Liver (tissue), 3 donors: ENCODE measurements at regions not wholly inside any gene's neighbourhood (a gene's known extent, or its start where the extent isn't known, plus 50 kb on each side); places are given as distances from the start of the nearest gene placed in this dataset.

Source experiments
- GABPA ChIP-seq, 2 donors: IDR thresholded peaks in 1 of 2; conservative IDR thresholded peaks in 1 of 2; 2 replicates each; pipeline ENCODE4 v1.6.1; 2016; ENCODE audit warnings: antibody characterized with exemption in 2 of 2, mild to moderate bottlenecking in 1 of 2, moderate library complexity in 1 of 2
- RAD21 ChIP-seq, 2 donors: IDR thresholded peaks; 2 replicates each; pipeline ENCODE4 v1.6.1; 2016; ENCODE audit warnings: antibody characterized with exemption in 2 of 2, mild to moderate bottlenecking in 2 of 2
- TAF1 ChIP-seq: conservative IDR thresholded peaks from 2 replicates; pipeline ENCODE4 v1.6.1; 2016; ENCODE audit warnings: antibody characterized with exemption, mild to moderate bottlenecking
- TF ChIP-seq, protein P1 (sequence below): fragments of 150-350 bp; IDR thresholded peaks from 2 replicates; pipeline ENCODE4 v1.5.1; 2017; ENCODE audit warnings: improper control_type of control experiment, low read depth, low read length; ENCODE audit not compliant: missing input control
- donor health status: healthy.
- donor health status: healthy.

DNA sequence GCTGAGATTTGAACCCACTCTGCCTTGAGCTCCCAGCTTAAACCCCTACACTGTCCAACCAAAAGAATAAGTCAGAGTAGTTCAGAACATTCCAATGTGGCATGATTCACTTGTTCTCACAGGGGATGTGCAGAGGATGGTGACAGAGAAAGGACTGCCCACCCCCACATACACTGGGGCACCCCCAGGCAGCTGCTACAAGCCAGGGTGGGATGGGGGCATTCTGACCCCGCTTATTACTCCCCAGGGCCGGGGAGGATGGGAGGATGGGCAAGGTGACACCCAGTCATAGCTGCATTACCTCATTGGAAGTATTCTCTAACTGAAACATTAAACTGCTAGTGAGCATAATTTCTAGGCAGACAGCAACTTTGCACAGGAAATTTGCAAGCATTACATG lies 126.0 kb upstream of the PRR20G start:
- TF ChIP-seq, protein P1, sequence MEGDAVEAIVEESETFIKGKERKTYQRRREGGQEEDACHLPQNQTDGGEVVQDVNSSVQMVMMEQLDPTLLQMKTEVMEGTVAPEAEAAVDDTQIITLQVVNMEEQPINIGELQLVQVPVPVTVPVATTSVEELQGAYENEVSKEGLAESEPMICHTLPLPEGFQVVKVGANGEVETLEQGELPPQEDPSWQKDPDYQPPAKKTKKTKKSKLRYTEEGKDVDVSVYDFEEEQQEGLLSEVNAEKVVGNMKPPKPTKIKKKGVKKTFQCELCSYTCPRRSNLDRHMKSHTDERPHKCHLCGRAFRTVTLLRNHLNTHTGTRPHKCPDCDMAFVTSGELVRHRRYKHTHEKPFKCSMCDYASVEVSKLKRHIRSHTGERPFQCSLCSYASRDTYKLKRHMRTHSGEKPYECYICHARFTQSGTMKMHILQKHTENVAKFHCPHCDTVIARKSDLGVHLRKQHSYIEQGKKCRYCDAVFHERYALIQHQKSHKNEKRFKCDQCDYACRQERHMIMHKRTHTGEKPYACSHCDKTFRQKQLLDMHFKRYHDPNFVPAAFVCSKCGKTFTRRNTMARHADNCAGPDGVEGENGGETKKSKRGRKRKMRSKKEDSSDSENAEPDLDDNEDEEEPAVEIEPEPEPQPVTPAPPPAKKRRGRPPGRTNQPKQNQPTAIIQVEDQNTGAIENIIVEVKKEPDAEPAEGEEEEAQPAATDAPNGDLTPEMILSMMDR: no peak
- no peak for TF ChIP-seq RAD21 (IDR thresholded peaks at IDR 0.05)
- no peak for TF ChIP-seq TAF1
- no peak for TF ChIP-seq GABPA (IDR thresholded peaks at IDR 0.05 in 1 of 2, conservative IDR thresholded peaks at IDR 0.05 in 1 of 2)
